ENCODE measurements at regions not wholly inside any gene's neighbourhood (a gene's known extent, or its start where the extent isn't known, plus 50 kb on each side); places are given as distances from the start of the nearest gene placed in this dataset.

- Histone ChIP-seq H3K4me1 (ENCODE audit: insufficient read depth, low read length) (no peaks in the 10 kb centered on the region), H4K20me1 (ENCODE audit: insufficient read depth, low read length) (no peaks in the 10 kb centered on the region), H3K4me3 (replicated peaks in 1 of 3; ENCODE audit: insufficient read depth in 1 of 3, low read depth in 2 of 3, low read length in 3 of 3) (no peak overlapping the region), H3K9me3 (ENCODE audit: low read length) (no peaks in the 10 kb centered on the region), H3K9ac (ENCODE audit: insufficient read depth, low read depth, low read length) (no peak overlapping the region), H3K4me2 (ENCODE audit: low read depth, low read length) (no peak overlapping the region), H3K79me2 (ENCODE audit: insufficient read depth, low read length) (no peaks in the 10 kb centered on the region), H3K27me3 (ENCODE audit: control insufficient read depth in 1 of 2, insufficient read depth in 2 of 2, low read length in 2 of 2) (no peaks in the 10 kb centered on the region), H2AFZ (ENCODE audit: low read length) (no peak overlapping the region), H3K36me3 (replicated peaks in 1 of 2; ENCODE audit: control insufficient read depth in 1 of 2, insufficient read depth in 2 of 2, low read length in 2 of 2) (no peaks in the 10 kb centered on the region), H3K27ac (ENCODE audit: extremely low read length, insufficient read depth, low read length) (no peak overlapping the region)
- no peak for FAIRE-seq
- CTCF ChIA-PET (ENCODE audit: low intra/inter-chr PET ratio, low total read pairs): no interaction called here
- ATAC-seq: no peak
- intact Hi-C loops (cut with micrococcal nuclease; ENCODE audit: unreplicated experiment) (no loop called here), in situ Hi-C loops (cut with HindIII; ENCODE audit: extremely low pct_ligation_motif_present, low pct_unique_long_range_greater_than_20kb) (no loop called here)
- BruUV-seq (replicated peaks): no TSS peak
- no peak for TF ChIP-seq ZNF781 (CRISPR knock-in tag; IDR thresholded peaks at IDR 0.05; ENCODE audit: borderline replicate concordance, not compliant biosample characterization)
- TF ChIP-seq ZKSCAN5 (CRISPR knock-in tag; IDR thresholded peaks at IDR 0.05): no peak
- no peak for TF ChIP-seq ZNF75D (CRISPR knock-in tag; IDR thresholded peaks at IDR 0.05; ENCODE audit: borderline replicate concordance)
- TF ChIP-seq ZNF841 (CRISPR knock-in tag; IDR thresholded peaks at IDR 0.05; ENCODE audit: borderline replicate concordance): no peak
- no peak for TF ChIP-seq ZFP1 (CRISPR knock-in tag; IDR thresholded peaks at IDR 0.05)
- TF ChIP-seq SRY (CRISPR knock-in tag; IDR thresholded peaks at IDR 0.05): no peak
- TF ChIP-seq ZNF441 (CRISPR knock-in tag; IDR thresholded peaks at IDR 0.05; ENCODE audit: borderline replicate concordance): no peak
- TF ChIP-seq ZSCAN9 (CRISPR knock-in tag; IDR thresholded peaks at IDR 0.05; ENCODE audit: borderline replicate concordance): no peak
- no peak for TF ChIP-seq BCLAF1 (IDR thresholded peaks at IDR 0.05)
- WGBS (ENCODE audit: low lambda C conversion rate): 0% methylated on average over 2 of the region's 2 CpGs
- no peak for DNase-seq (ENCODE audit: low spot score)
- POLR2A ChIA-PET: no interaction called here
Measured at GRCh38 chr4:187887906-187888305, 107.7 kb upstream of the ZFP42 start.
